B cell (primary cell): ENCODE measurements at regions not wholly inside any gene's neighbourhood (a gene's known extent, or its start where the extent isn't known, plus 50 kb on each side); places are given as distances from the start of the nearest gene placed in this dataset.

Experiments used
- ATAC-seq: fragments of 200-7000 bp; cut with Tn5 transposase; one replicate; pipeline ENCODE4 v1.10.0; 2021; ENCODE audit warnings: low read depth, mild to moderate bottlenecking, moderate number of reproducible peaks, moderate library complexity
- CTCF ChIA-PET: fragments of 350-600 bp; sonication (Branson Sonifier 250); formaldehyde crosslinking; loops from one replicate; lab custom pipeline; 2021; ENCODE audit warnings: antibody characterized with exemption, inconsistent platforms; lab: Charles Lee
- POLR2A ChIA-PET: fragments of 350-600 bp; sonication (Branson Sonifier 250); formaldehyde crosslinking; loops from one replicate; lab custom pipeline; 2021; ENCODE audit warnings: antibody characterized with exemption; lab: Charles Lee
- DNase-seq: peaks from one replicate; pipeline ENCODE4 v3.0.0; 2013
- H2AFZ ChIP-seq: 2 replicates; pipeline ENCODE4 v1.6.1; 2012; ENCODE audit warnings: mild to moderate bottlenecking, low read depth, low read length; ENCODE audit not compliant: insufficient read depth, poor library complexity, severe bottlenecking
- H3K27ac ChIP-seq, 2 donors: 1 replicate in 1 of 2; 2 replicates in 1 of 2; pipeline ENCODE4 v1.5.1; 2012 to 2013; ENCODE audit warnings: low read length in 2 of 2, mild to moderate bottlenecking in 2 of 2, moderate library complexity in 1 of 2
- H3K27me3 ChIP-seq, 4 experiments: fragments of 200-600 bp in 1 of 4; sonication (generic) in 1 of 4; replicated peaks in 1 of 4; 1 replicate in 2 of 4; 2 replicates in 2 of 4; pipeline versions ENCODE4 v1.6.1 to v1.7.0; 2013 to 2016; ENCODE audit warnings: low read length in 3 of 4, mild to moderate bottlenecking in 2 of 4, mixed read lengths in 1 of 4, moderate library complexity in 1 of 4; ENCODE audit not compliant: insufficient read depth in 4 of 4, control insufficient read depth in 3 of 4; ENCODE audit errors: control extremely low read depth in 1 of 4
- H3K36me3 ChIP-seq, 2 experiments: replicated peaks in 1 of 2; 1 replicate in 1 of 2; 2 replicates in 1 of 2; pipeline versions ENCODE4 v1.6.1 to v1.7.1; 2013; ENCODE audit warnings: low read length in 1 of 2; ENCODE audit not compliant: insufficient read depth in 2 of 2, control insufficient read depth in 1 of 2; ENCODE audit errors: control extremely low read depth in 1 of 2, extremely low read depth in 1 of 2
- H3K4me1 ChIP-seq, 2 donors: fragments of 200-600 bp in 1 of 2; sonication (generic) in 1 of 2; 1 replicate in 1 of 2; 2 replicates in 1 of 2; pipeline versions ENCODE4 v1.5.1 to v1.6.1; 2013 to 2017; ENCODE audit warnings: low read length in 2 of 2; ENCODE audit not compliant: control insufficient read depth in 2 of 2, insufficient read depth in 2 of 2
- H3K4me2 ChIP-seq: replicated peaks from 2 replicates; pipeline ENCODE3; 2012; ENCODE audit warnings: mild to moderate bottlenecking, low read depth, low read length; ENCODE audit not compliant: poor library complexity, severe bottlenecking
- H3K4me3 ChIP-seq, 5 experiments: fragments of 200-600 bp in 1 of 5; sonication (generic) in 1 of 5; 1 replicate in 3 of 5; 2 replicates in 2 of 5; pipeline versions ENCODE4 v1.5.1 to v1.7.0; 2011 to 2016; ENCODE audit warnings: low read length in 4 of 5, mild to moderate bottlenecking in 4 of 5, low read depth in 2 of 5, control low read depth in 1 of 5, moderate library complexity in 1 of 5; ENCODE audit not compliant: insufficient read depth in 1 of 5; ENCODE audit errors: control extremely low read depth in 1 of 5, extremely low read depth in 1 of 5
- H3K79me2 ChIP-seq: fragments of 200-600 bp; sonication (generic); one replicate; pipeline ENCODE4 v1.6.0; 2016; ENCODE audit warnings: low read length; ENCODE audit not compliant: control insufficient read depth, insufficient read depth
- H3K9ac ChIP-seq: fragments of 200-600 bp; sonication (generic); 2 replicates; pipeline ENCODE4 v1.6.1; 2017; ENCODE audit warnings: mild to moderate bottlenecking, low read length, moderate library complexity
- H3K9me3 ChIP-seq, 3 donors: one replicate each; pipeline versions ENCODE4 v1.6.1 to v1.7.1; 2013; ENCODE audit warnings: low read length in 2 of 3; ENCODE audit not compliant: control insufficient read depth in 2 of 3, insufficient read depth in 1 of 3; ENCODE audit errors: control extremely low read depth in 1 of 3
- H4K20me1 ChIP-seq: 2 replicates; pipeline ENCODE4 v1.6.0; 2012; ENCODE audit warnings: mild to moderate bottlenecking, low read length; ENCODE audit not compliant: insufficient read depth, control insufficient read depth, poor library complexity, severe bottlenecking
- H3K27ac Mint-ChIP-seq: one replicate; pipeline ENCODE4 v1.8.0; 2021; ENCODE audit warnings: mixed read lengths
- H3K27me3 Mint-ChIP-seq: one replicate; pipeline ENCODE4 v1.8.0; 2021; ENCODE audit warnings: mixed read lengths
- H3K4me1 Mint-ChIP-seq: one replicate; pipeline ENCODE4 v1.8.0; 2021; ENCODE audit warnings: mixed read lengths
- H3K4me3 Mint-ChIP-seq: one replicate; pipeline ENCODE4 v1.8.0; 2021; ENCODE audit warnings: mixed read lengths
- H3K9me3 Mint-ChIP-seq: one replicate; pipeline ENCODE4 v1.8.0; 2022; ENCODE audit warnings: mixed read lengths; ENCODE audit not compliant: insufficient read depth
- EZH2 ChIP-seq: IDR thresholded peaks from 2 replicates; pipeline ENCODE4 v1.6.1; 2012; ENCODE audit warnings: borderline replicate concordance, low read depth, mild to moderate bottlenecking, moderate library complexity, low read length; ENCODE audit not compliant: insufficient read depth, poor library complexity, severe bottlenecking
- WGBS: methylation state at CpG from one replicate; pipeline ENCODE4 v1.1.5; 2013; ENCODE audit warnings: missing lambda C conversion rate; ENCODE audit not compliant: insufficient coverage; 5-methylcytosine and 5-hydroxymethylcytosine counted together
- intact Hi-C: fragments of 100-400 bp; cut with micrococcal nuclease; formaldehyde crosslinking; loops from one replicate; pipeline ENCODE4 v1.10.0; 2022
- TF ChIP-seq, protein P1 (sequence below): fragments of 200-600 bp; IDR thresholded peaks from one replicate; pipeline ENCODE4 v1.8.0; 2022; ENCODE audit warnings: antibody characterized with exemption, mild to moderate bottlenecking

DNA sequence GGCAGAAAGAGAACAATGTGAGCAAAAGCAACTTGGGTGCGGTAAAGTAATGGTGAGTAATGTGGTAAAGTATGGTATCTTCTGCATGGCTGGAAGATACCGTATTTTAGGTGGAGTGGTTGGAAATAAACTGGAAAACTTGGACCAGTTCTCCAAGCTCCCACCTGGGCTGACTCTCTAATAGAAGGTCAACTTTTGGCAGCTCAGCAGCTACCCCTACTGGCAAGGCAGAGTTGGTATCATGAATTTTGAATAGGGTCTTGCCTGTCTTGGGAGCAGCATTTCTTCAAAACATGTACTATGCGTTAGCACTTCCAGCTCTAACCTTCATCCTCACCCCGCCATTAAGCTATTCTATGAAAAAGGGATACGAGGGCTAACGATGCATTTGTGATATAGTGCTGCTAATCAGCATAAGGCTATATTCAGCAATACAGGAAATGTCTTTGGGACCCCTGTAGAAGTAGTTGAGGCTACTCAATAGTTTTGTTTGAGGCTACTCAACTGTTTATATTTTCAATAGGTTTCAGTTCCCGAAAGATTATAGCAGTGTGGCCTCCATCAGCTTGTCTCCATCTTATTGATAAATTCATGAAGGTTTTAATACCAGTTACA, 276.3 kb upstream of the FAR2 start:
- no peaks in the 10 kb centered on the region for H3K27me3 ChIP-seq
- H3K4me1 ChIP-seq, result no peaks in the 10 kb centered on the region
- H3K4me3 Mint-ChIP-seq, result no peak overlapping the region
- H3K36me3 ChIP-seq, result no peaks in the 10 kb centered on the region
- no peaks in the 10 kb centered on the region for H3K9me3 ChIP-seq
- H3K27ac ChIP-seq, result no peak overlapping the region
- H2AFZ ChIP-seq, result no peak overlapping the region
- POLR2A ChIA-PET, result interaction anchor here (0.5 kb wide), 1 partner anchor 128 kb away, joined by 3 read pairs; no protein-coding TSS in a partner anchor
- TF ChIP-seq EZH2, result no peak
- TF ChIP-seq, protein P1, sequence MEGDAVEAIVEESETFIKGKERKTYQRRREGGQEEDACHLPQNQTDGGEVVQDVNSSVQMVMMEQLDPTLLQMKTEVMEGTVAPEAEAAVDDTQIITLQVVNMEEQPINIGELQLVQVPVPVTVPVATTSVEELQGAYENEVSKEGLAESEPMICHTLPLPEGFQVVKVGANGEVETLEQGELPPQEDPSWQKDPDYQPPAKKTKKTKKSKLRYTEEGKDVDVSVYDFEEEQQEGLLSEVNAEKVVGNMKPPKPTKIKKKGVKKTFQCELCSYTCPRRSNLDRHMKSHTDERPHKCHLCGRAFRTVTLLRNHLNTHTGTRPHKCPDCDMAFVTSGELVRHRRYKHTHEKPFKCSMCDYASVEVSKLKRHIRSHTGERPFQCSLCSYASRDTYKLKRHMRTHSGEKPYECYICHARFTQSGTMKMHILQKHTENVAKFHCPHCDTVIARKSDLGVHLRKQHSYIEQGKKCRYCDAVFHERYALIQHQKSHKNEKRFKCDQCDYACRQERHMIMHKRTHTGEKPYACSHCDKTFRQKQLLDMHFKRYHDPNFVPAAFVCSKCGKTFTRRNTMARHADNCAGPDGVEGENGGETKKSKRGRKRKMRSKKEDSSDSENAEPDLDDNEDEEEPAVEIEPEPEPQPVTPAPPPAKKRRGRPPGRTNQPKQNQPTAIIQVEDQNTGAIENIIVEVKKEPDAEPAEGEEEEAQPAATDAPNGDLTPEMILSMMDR, result no peak
- H4K20me1 ChIP-seq, result no peaks in the 10 kb centered on the region
- no peaks in the 10 kb centered on the region for H3K27me3 Mint-ChIP-seq
- CTCF ChIA-PET, result interaction anchor here (1.4 kb wide), 1 partner anchor 932 kb away, joined by 3 read pairs; no protein-coding TSS in a partner anchor
- H3K4me1 Mint-ChIP-seq, result no peaks in the 10 kb centered on the region
- no peak overlapping the region for H3K9ac ChIP-seq
- no peaks in the 10 kb centered on the region for H3K79me2 ChIP-seq
- no peak for ATAC-seq
- H3K4me3 ChIP-seq, result no peak overlapping the region
- no peak for DNase-seq
- intact Hi-C loops, result no loop called here
- 41% methylated on average over 4 of the region's 7 CpGs for WGBS
- H3K9me3 Mint-ChIP-seq, result no peaks in the 10 kb centered on the region
- H3K27ac Mint-ChIP-seq, result no peak overlapping the region
- no peak overlapping the region for H3K4me2 ChIP-seq

- TF ChIP-seq EZH2, result no peak
- TF ChIP-seq, protein P1, result no peak
- no peaks in the 10 kb centered on the region for H3K9me3 Mint-ChIP-seq
- CTCF ChIA-PET, result interaction anchor here (0.6 kb wide), 1 partner anchor 778 kb away, joined by 3 read pairs; no protein-coding TSS in a partner anchor
- no peak overlapping the region for H3K4me3 Mint-ChIP-seq
- H3K27me3 Mint-ChIP-seq, result no peaks in the 10 kb centered on the region
- no peaks in the 10 kb centered on the region for H4K20me1 ChIP-seq
- H3K27ac Mint-ChIP-seq, result no peak overlapping the region
- no peaks in the 10 kb centered on the region for H3K27me3 ChIP-seq
- ATAC-seq (no peak), DNase-seq (no peak)
- H3K4me1 ChIP-seq, result no peaks in the 10 kb centered on the region
- H3K4me1 Mint-ChIP-seq, result no peaks in the 10 kb centered on the region
- H3K4me3 ChIP-seq, result no peak overlapping the region
- no peak overlapping the region for H3K27ac ChIP-seq
- H3K4me2 ChIP-seq, result no peak overlapping the region
- H3K79me2 ChIP-seq, result no peaks in the 10 kb centered on the region
- POLR2A ChIA-PET, result no interaction called here
- no peak overlapping the region for H3K9ac ChIP-seq
- WGBS, result 67% methylated on average over 3 of the region's 3 CpGs
- no peaks in the 10 kb centered on the region for H3K9me3 ChIP-seq
- no peaks in the 10 kb centered on the region for H3K36me3 ChIP-seq
- H2AFZ ChIP-seq, result no peak overlapping the region
- intact Hi-C loops, result no loop called here
Observed at GRCh38 chr12:28874758-28875157, 274.3 kb upstream of the FAR2 start.
